ENCODE measurements at regions not wholly inside any gene's neighbourhood (a gene's known extent, or its start where the extent isn't known, plus 50 kb on each side); places are given as distances from the start of the nearest gene placed in this dataset.
A peak's percentile ranks its signal among the peaks of the same experiment; 100 is the strongest.

DNA sequence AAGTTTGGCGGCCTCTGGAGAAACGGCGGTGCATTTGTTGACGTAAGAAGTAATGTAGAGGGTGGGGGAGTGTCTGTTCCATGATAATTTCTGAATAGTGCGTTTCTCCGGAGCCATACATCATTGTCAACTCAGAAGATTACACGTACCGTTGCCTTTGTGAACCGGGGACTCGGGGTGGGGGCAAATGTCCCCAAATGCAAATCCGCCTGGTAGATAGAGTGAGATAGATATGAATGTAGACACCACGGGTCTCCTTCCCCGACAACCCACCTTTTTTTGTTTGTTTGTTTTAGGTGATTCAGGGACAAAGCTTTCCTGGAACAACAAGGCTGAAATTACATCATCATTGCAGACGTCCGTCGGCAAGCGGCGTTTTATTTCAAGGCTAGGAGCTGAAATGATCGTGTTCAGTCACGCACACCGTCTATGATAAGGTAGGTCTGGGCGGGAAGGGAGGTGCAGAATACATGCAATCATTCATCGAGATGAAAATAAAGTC lies 96.0 kb upstream of the PPP2R3B start (continued):
- TF ChIP-seq, protein P1, sequence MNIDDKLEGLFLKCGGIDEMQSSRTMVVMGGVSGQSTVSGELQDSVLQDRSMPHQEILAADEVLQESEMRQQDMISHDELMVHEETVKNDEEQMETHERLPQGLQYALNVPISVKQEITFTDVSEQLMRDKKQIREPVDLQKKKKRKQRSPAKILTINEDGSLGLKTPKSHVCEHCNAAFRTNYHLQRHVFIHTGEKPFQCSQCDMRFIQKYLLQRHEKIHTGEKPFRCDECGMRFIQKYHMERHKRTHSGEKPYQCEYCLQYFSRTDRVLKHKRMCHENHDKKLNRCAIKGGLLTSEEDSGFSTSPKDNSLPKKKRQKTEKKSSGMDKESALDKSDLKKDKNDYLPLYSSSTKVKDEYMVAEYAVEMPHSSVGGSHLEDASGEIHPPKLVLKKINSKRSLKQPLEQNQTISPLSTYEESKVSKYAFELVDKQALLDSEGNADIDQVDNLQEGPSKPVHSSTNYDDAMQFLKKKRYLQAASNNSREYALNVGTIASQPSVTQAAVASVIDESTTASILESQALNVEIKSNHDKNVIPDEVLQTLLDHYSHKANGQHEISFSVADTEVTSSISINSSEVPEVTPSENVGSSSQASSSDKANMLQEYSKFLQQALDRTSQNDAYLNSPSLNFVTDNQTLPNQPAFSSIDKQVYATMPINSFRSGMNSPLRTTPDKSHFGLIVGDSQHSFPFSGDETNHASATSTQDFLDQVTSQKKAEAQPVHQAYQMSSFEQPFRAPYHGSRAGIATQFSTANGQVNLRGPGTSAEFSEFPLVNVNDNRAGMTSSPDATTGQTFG (tag by site-specific recombination; IDR thresholded peaks at IDR 0.05; ENCODE audit: borderline replicate concordance): no peak
- TF ChIP-seq ZNF701 (tag by site-specific recombination; IDR thresholded peaks at IDR 0.05): no peak
- TF ChIP-seq ZNF239 (tag by site-specific recombination; IDR thresholded peaks at IDR 0.05): no peak
- TF ChIP-seq MYNN (tag by site-specific recombination; IDR thresholded peaks at IDR 0.05; ENCODE audit: borderline replicate concordance): no peak
- TF ChIP-seq, protein P2, sequence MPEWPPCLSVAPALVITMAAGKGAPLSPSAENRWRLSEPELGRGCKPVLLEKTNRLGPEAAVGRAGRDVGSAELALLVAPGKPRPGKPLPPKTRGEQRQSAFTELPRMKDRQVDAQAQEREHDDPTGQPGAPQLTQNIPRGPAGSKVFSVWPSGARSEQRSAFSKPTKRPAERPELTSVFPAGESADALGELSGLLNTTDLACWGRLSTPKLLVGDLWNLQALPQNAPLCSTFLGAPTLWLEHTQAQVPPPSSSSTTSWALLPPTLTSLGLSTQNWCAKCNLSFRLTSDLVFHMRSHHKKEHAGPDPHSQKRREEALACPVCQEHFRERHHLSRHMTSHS (tag by site-specific recombination; IDR thresholded peaks at IDR 0.05): 0 out of 2 replicates have a peak, but pooled peaks have one; percentile 7
- no peak for TF ChIP-seq ZNF214 (tag by site-specific recombination; IDR thresholded peaks at IDR 0.05; ENCODE audit: borderline replicate concordance)
- no peak for TF ChIP-seq HOXC10 (CRISPR knock-in tag; IDR thresholded peaks at IDR 0.05)
- TF ChIP-seq, protein P3, sequence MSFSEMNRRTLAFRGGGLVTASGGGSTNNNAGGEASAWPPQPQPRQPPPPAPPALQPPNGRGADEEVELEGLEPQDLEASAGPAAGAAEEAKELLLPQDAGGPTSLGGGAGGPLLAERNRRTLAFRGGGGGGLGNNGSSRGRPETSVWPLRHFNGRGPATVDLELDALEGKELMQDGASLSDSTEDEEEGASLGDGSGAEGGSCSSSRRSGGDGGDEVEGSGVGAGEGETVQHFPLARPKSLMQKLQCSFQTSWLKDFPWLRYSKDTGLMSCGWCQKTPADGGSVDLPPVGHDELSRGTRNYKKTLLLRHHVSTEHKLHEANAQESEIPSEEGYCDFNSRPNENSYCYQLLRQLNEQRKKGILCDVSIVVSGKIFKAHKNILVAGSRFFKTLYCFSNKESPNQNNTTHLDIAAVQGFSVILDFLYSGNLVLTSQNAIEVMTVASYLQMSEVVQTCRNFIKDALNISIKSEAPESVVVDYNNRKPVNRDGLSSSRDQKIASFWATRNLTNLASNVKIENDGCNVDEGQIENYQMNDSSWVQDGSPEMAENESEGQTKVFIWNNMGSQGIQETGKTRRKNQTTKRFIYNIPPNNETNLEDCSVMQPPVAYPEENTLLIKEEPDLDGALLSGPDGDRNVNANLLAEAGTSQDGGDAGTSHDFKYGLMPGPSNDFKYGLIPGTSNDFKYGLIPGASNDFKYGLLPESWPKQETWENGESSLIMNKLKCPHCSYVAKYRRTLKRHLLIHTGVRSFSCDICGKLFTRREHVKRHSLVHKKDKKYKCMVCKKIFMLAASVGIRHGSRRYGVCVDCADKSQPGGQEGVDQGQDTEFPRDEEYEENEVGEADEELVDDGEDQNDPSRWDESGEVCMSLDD (tag by site-specific recombination; IDR thresholded peaks at IDR 0.05): no peak
- TF ChIP-seq KLF8 (tag by site-specific recombination; IDR thresholded peaks at IDR 0.05): peak; percentile 87
- TF ChIP-seq, protein P4, sequence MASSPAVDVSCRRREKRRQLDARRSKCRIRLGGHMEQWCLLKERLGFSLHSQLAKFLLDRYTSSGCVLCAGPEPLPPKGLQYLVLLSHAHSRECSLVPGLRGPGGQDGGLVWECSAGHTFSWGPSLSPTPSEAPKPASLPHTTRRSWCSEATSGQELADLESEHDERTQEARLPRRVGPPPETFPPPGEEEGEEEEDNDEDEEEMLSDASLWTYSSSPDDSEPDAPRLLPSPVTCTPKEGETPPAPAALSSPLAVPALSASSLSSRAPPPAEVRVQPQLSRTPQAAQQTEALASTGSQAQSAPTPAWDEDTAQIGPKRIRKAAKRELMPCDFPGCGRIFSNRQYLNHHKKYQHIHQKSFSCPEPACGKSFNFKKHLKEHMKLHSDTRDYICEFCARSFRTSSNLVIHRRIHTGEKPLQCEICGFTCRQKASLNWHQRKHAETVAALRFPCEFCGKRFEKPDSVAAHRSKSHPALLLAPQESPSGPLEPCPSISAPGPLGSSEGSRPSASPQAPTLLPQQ (tag by site-specific recombination; IDR thresholded peaks at IDR 0.05): peak; percentile 65
- TF ChIP-seq ZNF626 (tag by site-specific recombination; IDR thresholded peaks at IDR 0.05): no peak
- TF ChIP-seq, protein P5, sequence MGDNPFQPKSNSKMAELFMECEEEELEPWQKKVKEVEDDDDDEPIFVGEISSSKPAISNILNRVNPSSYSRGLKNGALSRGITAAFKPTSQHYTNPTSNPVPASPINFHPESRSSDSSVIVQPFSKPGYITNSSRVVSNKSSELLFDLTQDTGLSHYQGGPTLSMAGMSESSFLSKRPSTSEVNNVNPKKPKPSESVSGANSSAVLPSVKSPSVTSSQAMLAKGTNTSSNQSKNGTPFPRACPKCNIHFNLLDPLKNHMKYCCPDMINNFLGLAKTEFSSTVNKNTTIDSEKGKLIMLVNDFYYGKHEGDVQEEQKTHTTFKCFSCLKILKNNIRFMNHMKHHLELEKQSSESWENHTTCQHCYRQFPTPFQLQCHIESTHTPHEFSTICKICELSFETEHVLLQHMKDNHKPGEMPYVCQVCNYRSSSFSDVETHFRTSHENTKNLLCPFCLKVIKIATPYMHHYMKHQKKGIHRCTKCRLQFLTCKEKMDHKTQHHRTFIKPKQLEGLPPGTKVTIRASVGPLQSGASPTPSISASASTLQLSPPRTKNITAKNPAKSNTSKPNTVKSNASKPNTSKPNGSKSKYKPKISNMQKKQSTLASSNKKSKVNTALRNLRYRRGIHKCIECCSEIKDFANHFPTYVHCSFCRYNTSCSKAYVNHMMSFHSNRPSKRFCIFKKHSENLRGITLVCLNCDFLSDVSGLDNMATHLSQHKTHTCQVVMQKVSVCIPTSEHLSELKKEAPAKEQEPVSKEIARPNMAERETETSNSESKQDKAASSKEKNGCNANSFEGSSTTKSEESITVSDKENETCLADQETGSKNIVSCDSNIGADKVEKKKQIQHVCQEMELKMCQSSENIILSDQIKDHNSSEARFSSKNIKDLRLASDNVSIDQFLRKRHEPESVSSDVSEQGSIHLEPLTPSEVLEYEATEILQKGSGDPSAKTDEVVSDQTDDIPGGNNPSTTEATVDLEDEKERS (tag by site-specific recombination; IDR thresholded peaks at IDR 0.05): no peak
- no peak for TF ChIP-seq ZNF23 (tag by site-specific recombination; IDR thresholded peaks at IDR 0.05; ENCODE audit: borderline replicate concordance)
- no peak for TF ChIP-seq ZNF571 (tag by site-specific recombination; IDR thresholded peaks at IDR 0.05)
- TF ChIP-seq, protein P6, sequence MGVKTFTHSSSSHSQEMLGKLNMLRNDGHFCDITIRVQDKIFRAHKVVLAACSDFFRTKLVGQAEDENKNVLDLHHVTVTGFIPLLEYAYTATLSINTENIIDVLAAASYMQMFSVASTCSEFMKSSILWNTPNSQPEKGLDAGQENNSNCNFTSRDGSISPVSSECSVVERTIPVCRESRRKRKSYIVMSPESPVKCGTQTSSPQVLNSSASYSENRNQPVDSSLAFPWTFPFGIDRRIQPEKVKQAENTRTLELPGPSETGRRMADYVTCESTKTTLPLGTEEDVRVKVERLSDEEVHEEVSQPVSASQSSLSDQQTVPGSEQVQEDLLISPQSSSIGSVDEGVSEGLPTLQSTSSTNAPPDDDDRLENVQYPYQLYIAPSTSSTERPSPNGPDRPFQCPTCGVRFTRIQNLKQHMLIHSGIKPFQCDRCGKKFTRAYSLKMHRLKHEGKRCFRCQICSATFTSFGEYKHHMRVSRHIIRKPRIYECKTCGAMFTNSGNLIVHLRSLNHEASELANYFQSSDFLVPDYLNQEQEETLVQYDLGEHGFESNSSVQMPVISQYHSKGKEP (tag by site-specific recombination; IDR thresholded peaks at IDR 0.05): no peak
- no peak for TF ChIP-seq ZNF16 (tag by site-specific recombination; IDR thresholded peaks at IDR 0.05; ENCODE audit: low read depth)
- no peak for TF ChIP-seq SP2 (tag by site-specific recombination; IDR thresholded peaks at IDR 0.05)
- TF ChIP-seq, protein P7, sequence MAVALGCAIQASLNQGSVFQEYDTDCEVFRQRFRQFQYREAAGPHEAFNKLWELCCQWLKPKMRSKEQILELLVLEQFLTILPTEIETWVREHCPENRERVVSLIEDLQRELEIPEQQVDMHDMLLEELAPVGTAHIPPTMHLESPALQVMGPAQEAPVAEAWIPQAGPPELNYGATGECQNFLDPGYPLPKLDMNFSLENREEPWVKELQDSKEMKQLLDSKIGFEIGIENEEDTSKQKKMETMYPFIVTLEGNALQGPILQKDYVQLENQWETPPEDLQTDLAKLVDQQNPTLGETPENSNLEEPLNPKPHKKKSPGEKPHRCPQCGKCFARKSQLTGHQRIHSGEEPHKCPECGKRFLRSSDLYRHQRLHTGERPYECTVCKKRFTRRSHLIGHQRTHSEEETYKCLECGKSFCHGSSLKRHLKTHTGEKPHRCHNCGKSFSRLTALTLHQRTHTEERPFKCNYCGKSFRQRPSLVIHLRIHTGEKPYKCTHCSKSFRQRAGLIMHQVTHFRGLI (tag by site-specific recombination; IDR thresholded peaks at IDR 0.05): no peak
- TF ChIP-seq ZNF292 (tag by site-specific recombination; IDR thresholded peaks at IDR 0.05; ENCODE audit: borderline replicate concordance, low read depth): no peak
- TF ChIP-seq ZNF501 (tag by site-specific recombination; IDR thresholded peaks at IDR 0.05): no peak
- TF ChIP-seq, protein P8, sequence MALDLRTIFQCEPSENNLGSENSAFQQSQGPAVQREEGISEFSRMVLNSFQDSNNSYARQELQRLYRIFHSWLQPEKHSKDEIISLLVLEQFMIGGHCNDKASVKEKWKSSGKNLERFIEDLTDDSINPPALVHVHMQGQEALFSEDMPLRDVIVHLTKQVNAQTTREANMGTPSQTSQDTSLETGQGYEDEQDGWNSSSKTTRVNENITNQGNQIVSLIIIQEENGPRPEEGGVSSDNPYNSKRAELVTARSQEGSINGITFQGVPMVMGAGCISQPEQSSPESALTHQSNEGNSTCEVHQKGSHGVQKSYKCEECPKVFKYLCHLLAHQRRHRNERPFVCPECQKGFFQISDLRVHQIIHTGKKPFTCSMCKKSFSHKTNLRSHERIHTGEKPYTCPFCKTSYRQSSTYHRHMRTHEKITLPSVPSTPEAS (tag by site-specific recombination; IDR thresholded peaks at IDR 0.05): 0 out of 2 replicates have a peak, but pooled peaks have one; percentile 19
- TF ChIP-seq ZNF514 (tag by site-specific recombination; IDR thresholded peaks at IDR 0.05): no peak

Measured in HEK293 (cell line).